HEK293 (cell line): ENCODE measurements at regions not wholly inside any gene's neighbourhood (a gene's known extent, or its start where the extent isn't known, plus 50 kb on each side); places are given as distances from the start of the nearest gene placed in this dataset.

Source experiments
- MZF1 ChIP-seq: fragments of 450-650 bp; formaldehyde crosslinking; IDR thresholded peaks from 2 replicates; pipeline ENCODE4 v1.5.1; 2017; ENCODE audit warnings: missing biosample characterization, missing genetic modification characterization, borderline replicate concordance
- YY1 ChIP-seq: fragments of 450-650 bp; formaldehyde crosslinking; IDR thresholded peaks from 2 replicates; pipeline ENCODE4 v1.5.1; 2018; ENCODE audit warnings: missing biosample characterization, missing genetic modification characterization
- ZFP3 ChIP-seq: fragments of 450-650 bp; formaldehyde crosslinking; IDR thresholded peaks from 2 replicates; pipeline ENCODE4 v1.5.1; 2016; ENCODE audit warnings: low read depth, missing biosample characterization, missing genetic modification characterization
- ZIC2 ChIP-seq: fragments of 450-650 bp; formaldehyde crosslinking; IDR thresholded peaks from 2 replicates; pipeline ENCODE4 v1.5.1; 2016; ENCODE audit warnings: missing biosample characterization, missing genetic modification characterization
- ZNF10 ChIP-seq: fragments of 450-650 bp; formaldehyde crosslinking; IDR thresholded peaks from 2 replicates; pipeline ENCODE4 v1.5.1; 2017; ENCODE audit warnings: missing biosample characterization, missing genetic modification characterization
- ZNF24 ChIP-seq: fragments of 450-650 bp; formaldehyde crosslinking; IDR thresholded peaks from 2 replicates; pipeline ENCODE4 v1.5.1; 2016; ENCODE audit warnings: missing biosample characterization, missing genetic modification characterization
- ZNF324 ChIP-seq: fragments of 450-650 bp; formaldehyde crosslinking; IDR thresholded peaks from 2 replicates; pipeline ENCODE4 v1.5.1; 2016; ENCODE audit warnings: missing biosample characterization, missing genetic modification characterization
- ZNF501 ChIP-seq: fragments of 450-650 bp; formaldehyde crosslinking; IDR thresholded peaks from 2 replicates; pipeline ENCODE4 v1.5.1; 2016; ENCODE audit warnings: missing biosample characterization, missing genetic modification characterization
- ZNF623 ChIP-seq: fragments of 450-650 bp; formaldehyde crosslinking; IDR thresholded peaks from 2 replicates; pipeline ENCODE4 v1.5.1; 2016; ENCODE audit warnings: missing biosample characterization, missing genetic modification characterization
- ZNF777 ChIP-seq: fragments of 450-650 bp; formaldehyde crosslinking; IDR thresholded peaks from 2 replicates; pipeline ENCODE4 v1.5.1; 2017; ENCODE audit warnings: missing biosample characterization, missing genetic modification characterization, borderline replicate concordance
- TF ChIP-seq, protein P1 (sequence below): fragments of 450-650 bp; formaldehyde crosslinking; IDR thresholded peaks from 2 replicates; pipeline ENCODE4 v1.5.1; 2016; ENCODE audit warnings: missing biosample characterization, missing genetic modification characterization
- TF ChIP-seq, protein P2 (sequence below): fragments of 450-650 bp; formaldehyde crosslinking; IDR thresholded peaks from 2 replicates; pipeline ENCODE4 v1.5.1; 2016; ENCODE audit warnings: missing biosample characterization, missing genetic modification characterization
- TF ChIP-seq, protein P3 (sequence below): fragments of 450-650 bp; formaldehyde crosslinking; IDR thresholded peaks from 2 replicates; pipeline ENCODE4 v1.5.1; 2017; ENCODE audit warnings: missing biosample characterization, mild to moderate bottlenecking, missing genetic modification characterization, moderate library complexity

DNA sequence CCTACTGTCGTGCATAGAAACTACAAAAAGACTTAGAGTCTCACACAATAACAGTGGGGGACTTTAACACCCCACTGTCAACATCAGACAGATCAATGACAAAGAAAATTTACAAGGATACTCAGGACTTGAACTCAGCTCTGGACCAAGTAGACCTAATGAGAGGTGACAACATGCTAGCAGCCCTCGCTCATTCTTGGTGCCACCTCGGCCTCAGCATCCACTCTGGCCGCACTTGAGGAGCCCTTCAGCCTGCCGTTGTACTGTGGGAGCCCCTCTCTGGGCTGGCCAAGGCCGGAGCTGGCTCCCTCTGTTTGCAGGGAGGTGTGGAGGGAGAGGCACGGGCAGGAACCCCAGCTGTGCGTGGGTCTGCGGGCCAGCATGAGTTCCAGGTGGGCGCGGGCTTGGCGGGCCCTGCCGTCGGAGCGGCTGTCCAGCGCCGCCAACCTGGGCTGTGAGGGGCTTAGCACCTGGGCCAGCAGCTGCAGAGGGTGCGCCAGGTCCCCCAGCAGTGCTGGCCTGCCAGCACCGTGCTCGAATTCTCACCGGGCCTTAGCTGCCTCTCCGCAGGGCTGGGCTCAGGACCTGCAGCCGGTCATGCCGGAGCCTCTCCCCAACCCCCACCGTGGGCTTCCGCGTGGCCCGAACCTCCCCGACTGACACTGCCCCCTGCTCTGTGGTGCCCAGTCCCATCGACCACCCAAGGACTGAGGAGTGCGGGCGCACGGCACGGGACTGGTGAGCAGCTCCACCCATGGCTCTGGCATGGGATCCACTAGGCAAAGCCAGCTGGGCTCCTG is 205.6 kb downstream of the FRK start:
- TF ChIP-seq MZF1 (tag by site-specific recombination) = no peak
- TF ChIP-seq YY1 (tag by site-specific recombination) = no peak
- TF ChIP-seq, protein P1, sequence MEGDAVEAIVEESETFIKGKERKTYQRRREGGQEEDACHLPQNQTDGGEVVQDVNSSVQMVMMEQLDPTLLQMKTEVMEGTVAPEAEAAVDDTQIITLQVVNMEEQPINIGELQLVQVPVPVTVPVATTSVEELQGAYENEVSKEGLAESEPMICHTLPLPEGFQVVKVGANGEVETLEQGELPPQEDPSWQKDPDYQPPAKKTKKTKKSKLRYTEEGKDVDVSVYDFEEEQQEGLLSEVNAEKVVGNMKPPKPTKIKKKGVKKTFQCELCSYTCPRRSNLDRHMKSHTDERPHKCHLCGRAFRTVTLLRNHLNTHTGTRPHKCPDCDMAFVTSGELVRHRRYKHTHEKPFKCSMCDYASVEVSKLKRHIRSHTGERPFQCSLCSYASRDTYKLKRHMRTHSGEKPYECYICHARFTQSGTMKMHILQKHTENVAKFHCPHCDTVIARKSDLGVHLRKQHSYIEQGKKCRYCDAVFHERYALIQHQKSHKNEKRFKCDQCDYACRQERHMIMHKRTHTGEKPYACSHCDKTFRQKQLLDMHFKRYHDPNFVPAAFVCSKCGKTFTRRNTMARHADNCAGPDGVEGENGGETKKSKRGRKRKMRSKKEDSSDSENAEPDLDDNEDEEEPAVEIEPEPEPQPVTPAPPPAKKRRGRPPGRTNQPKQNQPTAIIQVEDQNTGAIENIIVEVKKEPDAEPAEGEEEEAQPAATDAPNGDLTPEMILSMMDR (tag by site-specific recombination) = no peak
- no peak for TF ChIP-seq ZNF10 (tag by site-specific recombination)
- no peak for TF ChIP-seq ZNF324 (tag by site-specific recombination)
- TF ChIP-seq ZNF501 (tag by site-specific recombination) = no peak
- no peak for TF ChIP-seq ZIC2
- TF ChIP-seq, protein P2, sequence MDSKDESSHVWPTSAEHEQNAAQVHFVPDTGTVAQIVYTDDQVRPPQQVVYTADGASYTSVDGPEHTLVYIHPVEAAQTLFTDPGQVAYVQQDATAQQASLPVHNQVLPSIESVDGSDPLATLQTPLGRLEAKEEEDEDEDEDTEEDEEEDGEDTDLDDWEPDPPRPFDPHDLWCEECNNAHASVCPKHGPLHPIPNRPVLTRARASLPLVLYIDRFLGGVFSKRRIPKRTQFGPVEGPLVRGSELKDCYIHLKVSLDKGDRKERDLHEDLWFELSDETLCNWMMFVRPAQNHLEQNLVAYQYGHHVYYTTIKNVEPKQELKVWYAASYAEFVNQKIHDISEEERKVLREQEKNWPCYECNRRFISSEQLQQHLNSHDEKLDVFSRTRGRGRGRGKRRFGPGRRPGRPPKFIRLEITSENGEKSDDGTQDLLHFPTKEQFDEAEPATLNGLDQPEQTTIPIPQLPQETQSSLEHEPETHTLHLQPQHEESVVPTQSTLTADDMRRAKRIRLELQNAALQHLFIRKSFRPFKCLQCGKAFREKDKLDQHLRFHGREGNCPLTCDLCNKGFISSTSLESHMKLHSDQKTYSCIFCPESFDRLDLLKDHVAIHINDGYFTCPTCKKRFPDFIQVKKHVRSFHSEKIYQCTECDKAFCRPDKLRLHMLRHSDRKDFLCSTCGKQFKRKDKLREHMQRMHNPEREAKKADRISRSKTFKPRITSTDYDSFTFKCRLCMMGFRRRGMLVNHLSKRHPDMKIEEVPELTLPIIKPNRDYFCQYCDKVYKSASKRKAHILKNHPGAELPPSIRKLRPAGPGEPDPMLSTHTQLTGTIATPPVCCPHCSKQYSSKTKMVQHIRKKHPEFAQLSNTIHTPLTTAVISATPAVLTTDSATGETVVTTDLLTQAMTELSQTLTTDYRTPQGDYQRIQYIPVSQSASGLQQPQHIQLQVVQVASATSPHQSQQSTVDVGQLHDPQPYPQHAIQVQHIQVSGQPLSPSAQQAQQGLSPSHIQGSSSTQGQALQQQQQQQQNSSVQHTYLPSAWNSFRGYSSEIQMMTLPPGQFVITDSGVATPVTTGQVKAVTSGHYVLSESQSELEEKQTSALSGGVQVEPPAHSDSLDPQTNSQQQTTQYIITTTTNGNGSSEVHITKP (tag by site-specific recombination) = no peak
- TF ChIP-seq, protein P3, sequence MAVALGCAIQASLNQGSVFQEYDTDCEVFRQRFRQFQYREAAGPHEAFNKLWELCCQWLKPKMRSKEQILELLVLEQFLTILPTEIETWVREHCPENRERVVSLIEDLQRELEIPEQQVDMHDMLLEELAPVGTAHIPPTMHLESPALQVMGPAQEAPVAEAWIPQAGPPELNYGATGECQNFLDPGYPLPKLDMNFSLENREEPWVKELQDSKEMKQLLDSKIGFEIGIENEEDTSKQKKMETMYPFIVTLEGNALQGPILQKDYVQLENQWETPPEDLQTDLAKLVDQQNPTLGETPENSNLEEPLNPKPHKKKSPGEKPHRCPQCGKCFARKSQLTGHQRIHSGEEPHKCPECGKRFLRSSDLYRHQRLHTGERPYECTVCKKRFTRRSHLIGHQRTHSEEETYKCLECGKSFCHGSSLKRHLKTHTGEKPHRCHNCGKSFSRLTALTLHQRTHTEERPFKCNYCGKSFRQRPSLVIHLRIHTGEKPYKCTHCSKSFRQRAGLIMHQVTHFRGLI (tag by site-specific recombination) = no peak
- TF ChIP-seq ZNF24 = no peak
- TF ChIP-seq ZNF777 (tag by site-specific recombination) = no peak
- TF ChIP-seq ZNF623 (tag by site-specific recombination) = no peak
- TF ChIP-seq ZFP3 (tag by site-specific recombination) = no peak
